ENCODE measurements at regions not wholly inside any gene's neighbourhood (a gene's known extent, or its start where the extent isn't known, plus 50 kb on each side); places are given as distances from the start of the nearest gene placed in this dataset.
"Not testable (repeated sequence)": the region's sequence is repeated elsewhere in the genome, so short reads cannot be mapped to it uniquely, and the experiment has no call there.

- no peak for DNase-seq (ENCODE audit: low spot score)
Observed at GRCh38 chr5:42949348-42950115, 90.6 kb downstream of the ANXA2R start.

- DNase-seq (ENCODE audit: low spot score) = no peak
Observed at GRCh38 chr5:42948961-42949347, 91.2 kb downstream of the ANXA2R start.

- DNase-seq (ENCODE audit: low spot score) = no peak
Observed at GRCh38 chr5:42944989-42945388, 95.1 kb downstream of the ANXA2R start.

GRCh38 chr5:42943931-42944631 is 96.0 kb downstream of the ANXA2R start:
- DNase-seq (ENCODE audit: low spot score) = no peak

GRCh38 chr5:42940853-42941252 is 99.3 kb downstream of the ANXA2R start:
- no peak for DNase-seq (ENCODE audit: low spot score)

- DNase-seq (ENCODE audit: low spot score) = not testable (repeated sequence)
Observed at GRCh38 chr5:42932011-42932410, 108.1 kb downstream of the ANXA2R start.

GRCh38 chr5:42931451-42931850 is 108.7 kb downstream of the ANXA2R start:
- DNase-seq (ENCODE audit: low spot score) = not testable (repeated sequence)

- DNase-seq (ENCODE audit: low spot score) = no peak
Observed at GRCh38 chr5:42930934-42931333, 109.2 kb downstream of the ANXA2R start.

GRCh38 chr5:42929871-42930270 is 110.2 kb downstream of the ANXA2R start:
- DNase-seq (ENCODE audit: low spot score) = no peak

- no peak for DNase-seq (ENCODE audit: low spot score)
Observed at GRCh38 chr5:42927730-42928129, 112.4 kb downstream of the ANXA2R start.

- DNase-seq (ENCODE audit: low spot score) = no peak
Observed at GRCh38 chr5:42924686-42925085, 113.0 kb upstream of the SELENOP start.

GRCh38 chr5:42924226-42924625 is 112.5 kb upstream of the SELENOP start:
- no peak for DNase-seq (ENCODE audit: low spot score)

GRCh38 chr5:42923710-42924109 is 112.0 kb upstream of the SELENOP start:
- DNase-seq (ENCODE audit: low spot score) = no peak

- DNase-seq (ENCODE audit: low spot score) = no peak
Observed at GRCh38 chr5:42919600-42919999, 107.9 kb upstream of the SELENOP start.

GRCh38 chr5:42915306-42915866 is 103.7 kb upstream of the SELENOP start:
- DNase-seq (ENCODE audit: low spot score) = no peak

GRCh38 chr5:42912184-42912798 is 100.6 kb upstream of the SELENOP start:
- DNase-seq (ENCODE audit: low spot score) = peak; percentile 69

- peak; percentile 95 for DNase-seq (ENCODE audit: low spot score)
Observed at GRCh38 chr5:42908509-42909488, 97.1 kb upstream of the SELENOP start.

GRCh38 chr5:42908086-42908485 is 96.4 kb upstream of the SELENOP start:
- no peak for DNase-seq (ENCODE audit: low spot score)

- DNase-seq (ENCODE audit: low spot score) = no peak
Observed at GRCh38 chr5:42905827-42906226, 94.1 kb upstream of the SELENOP start.

- no peak for DNase-seq (ENCODE audit: low spot score)
Observed at GRCh38 chr5:42900734-42901133, 89.0 kb upstream of the SELENOP start.

GRCh38 chr5:42898760-42899159 is 87.1 kb upstream of the SELENOP start:
- DNase-seq (ENCODE audit: low spot score) = no peak

GRCh38 chr5:42896523-42896922 is 84.8 kb upstream of the SELENOP start:
- DNase-seq (ENCODE audit: low spot score) = no peak

All from NAMALWA (cell line).